ENCODE measurements at regions not wholly inside any gene's neighbourhood (a gene's known extent, or its start where the extent isn't known, plus 50 kb on each side); places are given as distances from the start of the nearest gene placed in this dataset.

DNA sequence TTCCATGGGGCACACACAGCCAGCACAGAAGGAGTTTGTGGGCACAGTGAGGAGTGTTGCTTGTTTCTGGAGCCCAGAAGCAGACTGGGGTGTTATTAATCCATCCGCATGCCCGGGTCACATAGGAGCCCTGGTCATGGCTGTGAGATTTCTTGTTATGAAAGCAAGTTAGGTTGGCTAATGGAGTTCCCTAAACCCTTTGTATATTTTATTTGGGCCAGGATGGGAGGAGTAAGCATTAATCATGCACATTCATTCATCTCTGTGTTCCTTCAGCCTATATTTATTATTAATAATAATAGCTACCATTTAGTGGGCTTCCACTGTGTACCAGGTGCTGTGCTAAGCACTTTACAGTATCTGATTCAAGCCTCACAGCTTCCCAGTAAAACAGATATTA, 200.6 kb upstream of the CDH5 start:
- no peak for DNase-seq (ENCODE audit: low read depth)
- no peak for TF ChIP-seq CTCF (conservative IDR thresholded peaks at IDR 0.05; ENCODE audit: control insufficient read depth, insufficient read depth, low read depth, low read length)
- no peak overlapping the region for H3K4me3 ChIP-seq (ENCODE audit: control insufficient read depth, low read depth, low read length)

DNA sequence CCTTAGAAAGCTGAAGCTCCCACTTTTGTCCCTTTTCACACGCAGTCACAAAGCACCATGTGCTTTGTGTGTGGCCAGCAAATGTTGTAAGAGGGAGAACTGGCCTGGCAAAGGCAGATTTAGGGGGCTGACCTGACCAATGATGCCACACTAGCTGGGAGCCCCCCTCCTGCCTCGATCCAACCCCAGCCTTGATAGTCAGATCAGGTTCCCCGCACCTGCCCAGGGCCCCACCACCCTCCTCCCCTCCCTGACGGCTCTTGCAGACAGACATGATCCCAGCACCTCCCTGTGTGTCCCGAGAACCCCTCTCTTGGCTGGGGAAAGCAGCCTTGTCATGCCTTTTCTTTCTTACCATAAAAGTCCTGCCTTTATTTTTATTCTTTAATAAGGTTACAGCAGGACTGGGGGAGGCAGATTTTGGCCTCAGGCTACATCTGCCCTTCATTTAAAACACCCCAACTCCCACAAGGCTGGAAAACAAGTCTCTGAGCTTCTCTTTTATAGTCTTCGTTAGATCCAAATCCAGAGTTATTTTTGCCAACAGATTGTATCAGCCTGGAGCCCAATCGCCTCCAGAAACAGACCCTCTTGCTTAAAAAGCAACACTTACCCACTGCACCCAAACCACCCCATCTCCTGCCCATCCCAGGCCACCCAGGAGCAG, 201.8 kb upstream of the CDH5 start:
- H3K4me3 ChIP-seq (ENCODE audit: control insufficient read depth, low read depth, low read length): no peak overlapping the region
- no peak for TF ChIP-seq CTCF (conservative IDR thresholded peaks at IDR 0.05; ENCODE audit: control insufficient read depth, insufficient read depth, low read depth, low read length)
- no peak for DNase-seq (ENCODE audit: low read depth)

GRCh38 chr16:66162821-66163220, 203.7 kb upstream of the CDH5 start:
- no peak overlapping the region for H3K4me3 ChIP-seq (ENCODE audit: control insufficient read depth, low read depth, low read length)
- no peak for DNase-seq (ENCODE audit: low read depth)
- TF ChIP-seq CTCF (conservative IDR thresholded peaks at IDR 0.05; ENCODE audit: control insufficient read depth, insufficient read depth, low read depth, low read length): no peak

GRCh38 chr16:66161942-66162341, 204.5 kb upstream of the CDH5 start:
- no peak for TF ChIP-seq CTCF (conservative IDR thresholded peaks at IDR 0.05; ENCODE audit: control insufficient read depth, insufficient read depth, low read depth, low read length)
- no peak overlapping the region for H3K4me3 ChIP-seq (ENCODE audit: control insufficient read depth, low read depth, low read length)
- no peak for DNase-seq (ENCODE audit: low read depth)

GRCh38 chr16:66161269-66161668, 205.2 kb upstream of the CDH5 start:
- no peak overlapping the region for H3K4me3 ChIP-seq (ENCODE audit: control insufficient read depth, low read depth, low read length)
- TF ChIP-seq CTCF (conservative IDR thresholded peaks at IDR 0.05; ENCODE audit: control insufficient read depth, insufficient read depth, low read depth, low read length): no peak
- DNase-seq (ENCODE audit: low read depth): no peak

DNA sequence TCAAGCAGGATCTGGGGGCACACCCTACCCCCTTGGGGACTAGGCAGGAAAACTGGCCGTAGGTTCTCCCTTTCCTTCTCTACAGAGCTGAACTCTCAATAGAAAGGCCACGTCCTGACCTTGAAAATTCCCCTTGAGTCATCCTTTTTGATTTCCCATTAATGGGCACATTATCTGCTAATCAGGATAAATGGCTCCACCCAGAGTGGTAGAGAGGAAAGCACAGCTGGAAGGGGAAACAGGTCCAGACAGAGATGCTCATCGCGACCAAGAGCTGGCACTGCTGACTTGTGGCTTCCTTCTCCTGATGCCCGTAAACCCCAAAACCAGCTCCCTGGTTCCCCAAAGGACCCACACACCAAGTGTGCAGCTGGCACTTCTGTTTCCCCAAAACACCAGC, 206.5 kb upstream of the CDH5 start:
- TF ChIP-seq CTCF (conservative IDR thresholded peaks at IDR 0.05; ENCODE audit: control insufficient read depth, insufficient read depth, low read depth, low read length): peak; percentile 34
- DNase-seq (ENCODE audit: low read depth): peak; percentile 48
- no peak overlapping the region for H3K4me3 ChIP-seq (ENCODE audit: control insufficient read depth, low read depth, low read length)

GRCh38 chr16:66156538-66156937, 210.0 kb upstream of the CDH5 start:
- no peak overlapping the region for H3K4me3 ChIP-seq (ENCODE audit: control insufficient read depth, low read depth, low read length)
- TF ChIP-seq CTCF (conservative IDR thresholded peaks at IDR 0.05; ENCODE audit: control insufficient read depth, insufficient read depth, low read depth, low read length): no peak
- DNase-seq (ENCODE audit: low read depth): no peak

All from fibroblast of mammary gland (primary cell).